Choroid plexus epithelial cell (primary cell): ENCODE measurements at regions not wholly inside any gene's neighbourhood (a gene's known extent, or its start where the extent isn't known, plus 50 kb on each side); places are given as distances from the start of the nearest gene placed in this dataset.
"Not testable (repeated sequence)": the region's sequence is repeated elsewhere in the genome, so short reads cannot be mapped to it uniquely, and the experiment has no call there.

Source experiments
- DNase-seq: peaks from one replicate; pipeline ENCODE4 v3.0.0-alpha.2; 2010; ENCODE audit warnings: low read depth
- H3K4me3 ChIP-seq: 2 replicates; pipeline ENCODE4 v1.5.1; 2011; ENCODE audit warnings: low read depth, mild to moderate bottlenecking, control low read depth, low read length, moderate library complexity
- CTCF ChIP-seq: conservative IDR thresholded peaks from 2 replicates; pipeline ENCODE4 v1.5.1; 2011; ENCODE audit warnings: low read depth, mild to moderate bottlenecking, control low read depth, inconsistent platforms, low read length, moderate library complexity

GRCh38 chr6:8627085-8627861 is 191.9 kb upstream of the SLC35B3 start:
- no peak for TF ChIP-seq CTCF
- peak; percentile 76 for DNase-seq
- no peak overlapping the region for H3K4me3 ChIP-seq

GRCh38 chr6:8624665-8625064 is 189.3 kb upstream of the SLC35B3 start:
- DNase-seq = no peak
- no peak for TF ChIP-seq CTCF
- H3K4me3 ChIP-seq = no peak overlapping the region

- no peak overlapping the region for H3K4me3 ChIP-seq
- no peak for DNase-seq
- no peak for TF ChIP-seq CTCF
These were observed 188.1 kb upstream of the SLC35B3 start for GRCh38 chr6:8623441-8623840.

- no peak overlapping the region for H3K4me3 ChIP-seq
- no peak for TF ChIP-seq CTCF
- no peak for DNase-seq
These were observed 184.5 kb upstream of the SLC35B3 start for GRCh38 chr6:8619853-8620252.

- H3K4me3 ChIP-seq = not testable (repeated sequence)
- peak; percentile 3 for DNase-seq
These were observed 184.1 kb upstream of the SLC35B3 start for GRCh38 chr6:8619408-8619807.

GRCh38 chr6:8608737-8609136 is 173.4 kb upstream of the SLC35B3 start:
- TF ChIP-seq CTCF = no peak
- no peak for DNase-seq
- no peak overlapping the region for H3K4me3 ChIP-seq

- peak; percentile 23 for TF ChIP-seq CTCF
- peak; percentile 17 for DNase-seq
- H3K4me3 ChIP-seq = no peak overlapping the region
These were observed 154.8 kb upstream of the SLC35B3 start for GRCh38 chr6:8589941-8590729.
